Stimulated activated CD8-positive, alpha-beta memory T cell treated with anti-CD3 and anti-CD28 coated beads, Interleukin-15, amount 100 ng/mL, for 1 hour (primary cell): ENCODE measurements at regions not wholly inside any gene's neighbourhood (a gene's known extent, or its start where the extent isn't known, plus 50 kb on each side); places are given as distances from the start of the nearest gene placed in this dataset.

Experiments
- DNase-seq: peaks from one replicate; pipeline ENCODE4 v3.0.0-alpha.2; 2020; ENCODE audit warnings: low read depth

GRCh38 chr5:99721506-99721905, 792.7 kb upstream of the CHD1 start:
- DNase-seq: no peak

- DNase-seq: no peak
Observed at GRCh38 chr5:99715921-99716320, 787.1 kb upstream of the CHD1 start.

GRCh38 chr5:99706160-99706559, 777.4 kb upstream of the CHD1 start:
- DNase-seq: no peak

- no peak for DNase-seq
Observed at GRCh38 chr5:99702565-99702964, 773.8 kb upstream of the CHD1 start.

- no peak for DNase-seq
Observed at GRCh38 chr5:99694884-99695283, 766.1 kb upstream of the CHD1 start.

GRCh38 chr5:99686538-99686937, 757.7 kb upstream of the CHD1 start:
- DNase-seq: no peak

GRCh38 chr5:99675974-99676373, 747.2 kb upstream of the CHD1 start:
- no peak for DNase-seq

GRCh38 chr5:99674101-99674500, 745.3 kb upstream of the CHD1 start:
- DNase-seq: no peak

GRCh38 chr5:99664972-99665371, 736.2 kb upstream of the CHD1 start:
- no peak for DNase-seq

- DNase-seq: no peak
Observed at GRCh38 chr5:99651298-99651697, 722.5 kb upstream of the CHD1 start.

GRCh38 chr5:99646011-99646647, 717.3 kb upstream of the CHD1 start:
- DNase-seq: no peak

GRCh38 chr5:99644822-99645221, 716.0 kb upstream of the CHD1 start:
- no peak for DNase-seq

GRCh38 chr5:99640646-99641045, 711.8 kb upstream of the CHD1 start:
- DNase-seq: no peak

- no peak for DNase-seq
Observed at GRCh38 chr5:99639905-99640304, 711.1 kb upstream of the CHD1 start.

GRCh38 chr5:99636663-99637062, 707.9 kb upstream of the CHD1 start:
- no peak for DNase-seq

- no peak for DNase-seq
Observed at GRCh38 chr5:99621772-99622681, 693.2 kb upstream of the CHD1 start.

- no peak for DNase-seq
Observed at GRCh38 chr5:99617335-99617734, 688.5 kb upstream of the CHD1 start.

- DNase-seq: no peak
Observed at GRCh38 chr5:99614888-99615287, 686.1 kb upstream of the CHD1 start.

GRCh38 chr5:99607124-99607523, 678.3 kb upstream of the CHD1 start:
- DNase-seq: no peak

GRCh38 chr5:99605904-99606303, 677.1 kb upstream of the CHD1 start:
- DNase-seq: no peak

GRCh38 chr5:99600952-99601351, 672.1 kb upstream of the CHD1 start:
- no peak for DNase-seq

- no peak for DNase-seq
Observed at GRCh38 chr5:99590806-99591205, 662.0 kb upstream of the CHD1 start.

- no peak for DNase-seq
Observed at GRCh38 chr5:99589424-99589823, 660.6 kb upstream of the CHD1 start.

GRCh38 chr5:99587983-99588382, 659.2 kb upstream of the CHD1 start:
- DNase-seq: no peak
